HG02623 (cell line): ENCODE measurements at regions not wholly inside any gene's neighbourhood (a gene's known extent, or its start where the extent isn't known, plus 50 kb on each side); places are given as distances from the start of the nearest gene placed in this dataset.

ENCODE experiments used
- ATAC-seq: cut with Tn5 transposase; IDR thresholded peaks from one replicate; pipeline ENCODE4 v1.9.1; 2021; ENCODE audit warnings: moderate library complexity; ENCODE audit not compliant: unreplicated experiment

- no peak for ATAC-seq
These were observed 1305.4 kb upstream of the SORCS1 start for GRCh38 chr10:108469940-108470339.

- no peak for ATAC-seq
These were observed 1301.5 kb upstream of the SORCS1 start for GRCh38 chr10:108465871-108466641.

- ATAC-seq: no peak
These were observed 1297.5 kb upstream of the SORCS1 start for GRCh38 chr10:108462005-108462404.

GRCh38 chr10:108454793-108455192 lies 1290.3 kb upstream of the SORCS1 start:
- ATAC-seq: no peak

GRCh38 chr10:108454224-108454623 lies 1289.7 kb upstream of the SORCS1 start:
- ATAC-seq: no peak

- ATAC-seq: no peak
These were observed 1288.7 kb upstream of the SORCS1 start for GRCh38 chr10:108453166-108453565.

GRCh38 chr10:108452533-108452932 lies 1288.0 kb upstream of the SORCS1 start:
- ATAC-seq: no peak

GRCh38 chr10:108450280-108450679 lies 1285.8 kb upstream of the SORCS1 start:
- ATAC-seq: no peak

GRCh38 chr10:108445746-108446145 lies 1281.2 kb upstream of the SORCS1 start:
- no peak for ATAC-seq

GRCh38 chr10:108443636-108444035 lies 1279.1 kb upstream of the SORCS1 start:
- no peak for ATAC-seq

- ATAC-seq: no peak
These were observed 1274.9 kb upstream of the SORCS1 start for GRCh38 chr10:108439397-108439796.

GRCh38 chr10:108436096-108436495 lies 1271.6 kb upstream of the SORCS1 start:
- no peak for ATAC-seq

- ATAC-seq: no peak
These were observed 1270.2 kb upstream of the SORCS1 start for GRCh38 chr10:108434559-108435252.

- no peak for ATAC-seq
These were observed 1262.6 kb upstream of the SORCS1 start for GRCh38 chr10:108427146-108427545.

- ATAC-seq: no peak
These were observed 1260.9 kb upstream of the SORCS1 start for GRCh38 chr10:108425283-108425964.

- no peak for ATAC-seq
These were observed 1260.2 kb upstream of the SORCS1 start for GRCh38 chr10:108424656-108425055.

- no peak for ATAC-seq
These were observed 1257.8 kb upstream of the SORCS1 start for GRCh38 chr10:108422286-108422685.

- no peak for ATAC-seq
These were observed 1256.8 kb upstream of the SORCS1 start for GRCh38 chr10:108421266-108421665.

- ATAC-seq: no peak
These were observed 1249.4 kb upstream of the SORCS1 start for GRCh38 chr10:108413954-108414353.

- no peak for ATAC-seq
These were observed 1247.8 kb upstream of the SORCS1 start for GRCh38 chr10:108412323-108412722.

- no peak for ATAC-seq
These were observed 1247.4 kb upstream of the SORCS1 start for GRCh38 chr10:108411894-108412293.

- no peak for ATAC-seq
These were observed 1246.7 kb upstream of the SORCS1 start for GRCh38 chr10:108411206-108411605.
